Fibroblast of lung (primary cell): ENCODE measurements at regions not wholly inside any gene's neighbourhood (a gene's known extent, or its start where the extent isn't known, plus 50 kb on each side); places are given as distances from the start of the nearest gene placed in this dataset.

Experiments used
- DNase-seq, 2 donors: peaks; one replicate each; pipeline versions ENCODE4 v3.0.0 to v3.0.0-alpha.2; 2010; ENCODE audit warnings: low read depth in 2 of 2
- H2AFZ ChIP-seq: 2 replicates; pipeline ENCODE4 v1.5.1; 2012; ENCODE audit warnings: low read length, control low read depth, inconsistent platforms
- H3K27ac ChIP-seq: 2 replicates; pipeline ENCODE4 v1.5.1; 2011; ENCODE audit warnings: low read length, control low read depth; ENCODE audit not compliant: insufficient read depth
- H3K27me3 ChIP-seq: 2 replicates; pipeline ENCODE4 v1.5.1; 2011; ENCODE audit warnings: mild to moderate bottlenecking, low read length; ENCODE audit not compliant: control insufficient read depth, insufficient read depth
- H3K36me3 ChIP-seq: 2 replicates; pipeline ENCODE4 v1.5.1; 2011; ENCODE audit warnings: low read length; ENCODE audit not compliant: control insufficient read depth, insufficient read depth
- H3K4me1 ChIP-seq: 2 replicates; pipeline ENCODE4 v1.5.1; 2011; ENCODE audit warnings: low read length; ENCODE audit not compliant: control insufficient read depth, insufficient read depth; ENCODE audit errors: extremely low read depth
- H3K4me2 ChIP-seq: 2 replicates; pipeline ENCODE4 v1.5.1; 2011; ENCODE audit warnings: low read length, control low read depth; ENCODE audit not compliant: insufficient read depth; ENCODE audit errors: extremely low read depth
- H3K4me3 ChIP-seq, 4 experiments: fragments of 200-600 bp in 1 of 4; sonication (generic) in 1 of 4; replicated peaks in 1 of 4; 2 replicates each; pipeline ENCODE4 v1.5.1; 2011 to 2016; ENCODE audit warnings: low read length in 4 of 4, low read depth in 3 of 4, mild to moderate bottlenecking in 3 of 4, control low read depth in 2 of 4, inconsistent platforms in 1 of 4, mixed read lengths in 1 of 4; ENCODE audit not compliant: insufficient read depth in 1 of 4; ENCODE audit errors: control extremely low read depth in 1 of 4
- H3K79me2 ChIP-seq: 2 replicates; pipeline ENCODE4 v1.5.1; 2012; ENCODE audit warnings: mild to moderate bottlenecking, low read length, inconsistent platforms; ENCODE audit not compliant: control insufficient read depth, insufficient read depth
- H3K9ac ChIP-seq: 2 replicates; pipeline ENCODE4 v1.5.1; 2011; ENCODE audit warnings: mild to moderate bottlenecking, low read length, control low read depth; ENCODE audit not compliant: insufficient read depth
- H3K9me3 ChIP-seq: 2 replicates; pipeline ENCODE4 v1.5.1; 2012; ENCODE audit warnings: low read depth, low read length; ENCODE audit not compliant: control insufficient read depth, insufficient read depth
- H4K20me1 ChIP-seq: 2 replicates; pipeline ENCODE4 v1.5.1; 2011; ENCODE audit warnings: low read length; ENCODE audit not compliant: control insufficient read depth, insufficient read depth; ENCODE audit errors: extremely low read depth
- CTCF ChIP-seq, 2 donors: IDR thresholded peaks in 1 of 2; conservative IDR thresholded peaks in 1 of 2; 1 replicate in 1 of 2; 2 replicates in 1 of 2; pipeline ENCODE4 v1.5.1; 2011 to 2012; ENCODE audit warnings: low read length in 2 of 2, control low read depth in 1 of 2, inconsistent platforms in 1 of 2, low read depth in 1 of 2, mild to moderate bottlenecking in 1 of 2
- EZH2 ChIP-seq: IDR thresholded peaks from 2 replicates; pipeline ENCODE4 v1.5.1; 2012; ENCODE audit warnings: low read length, control low read depth, mild to moderate bottlenecking; ENCODE audit errors: missing control alignments

- Histone ChIP-seq H3K4me3 (no peak overlapping the region), H3K36me3 (no peaks in the 10 kb centered on the region), H2AFZ (no peak overlapping the region), H3K27me3 (no peaks in the 10 kb centered on the region), H3K79me2 (no peaks in the 10 kb centered on the region), H3K9me3 (no peaks in the 10 kb centered on the region), H3K4me2 (no peak overlapping the region), H3K9ac (no peak overlapping the region), H3K4me1 (no peaks in the 10 kb centered on the region), H3K27ac (no peak overlapping the region), H4K20me1 (no peaks in the 10 kb centered on the region)
- TF ChIP-seq EZH2 = no peak
- no peak for TF ChIP-seq CTCF (conservative IDR thresholded peaks at IDR 0.05 in 1 of 2, IDR thresholded peaks at IDR 0.05 in 1 of 2; ENCODE audit: low read depth in 1 of 2, low read length in 2 of 2)
- no peak for DNase-seq
Observed at GRCh38 chr9:28770226-28770625, 1196.9 kb upstream of the C9orf72 start.

- no peak overlapping the region for H3K27ac ChIP-seq
- H3K27me3 ChIP-seq = no peaks in the 10 kb centered on the region
- H3K9me3 ChIP-seq = no peaks in the 10 kb centered on the region
- H3K4me2 ChIP-seq = no peak overlapping the region
- H3K4me1 ChIP-seq = no peaks in the 10 kb centered on the region
- H3K4me3 ChIP-seq = no peak overlapping the region
- H3K9ac ChIP-seq = no peak overlapping the region
- H3K79me2 ChIP-seq = no peaks in the 10 kb centered on the region
- no peak for TF ChIP-seq CTCF (conservative IDR thresholded peaks at IDR 0.05 in 1 of 2, IDR thresholded peaks at IDR 0.05 in 1 of 2; ENCODE audit: low read depth in 1 of 2, low read length in 2 of 2)
- TF ChIP-seq EZH2 = no peak
- H4K20me1 ChIP-seq = no peaks in the 10 kb centered on the region
- no peak for DNase-seq
- no peak overlapping the region for H2AFZ ChIP-seq
- H3K36me3 ChIP-seq = no peaks in the 10 kb centered on the region
Observed at GRCh38 chr9:28770827-28771226, 1197.5 kb upstream of the C9orf72 start.

- Histone ChIP-seq H4K20me1 (no peaks in the 10 kb centered on the region), H3K36me3 (no peaks in the 10 kb centered on the region), H3K27me3 (no peaks in the 10 kb centered on the region), H3K9ac (no peak overlapping the region), H3K79me2 (no peaks in the 10 kb centered on the region), H3K4me3 (no peak overlapping the region), H2AFZ (no peak overlapping the region), H3K4me1 (no peaks in the 10 kb centered on the region), H3K4me2 (no peak overlapping the region), H3K9me3 (no peaks in the 10 kb centered on the region), H3K27ac (no peak overlapping the region)
- DNase-seq = peak; percentile 6 to 31
- TF ChIP-seq EZH2 (no peak), CTCF (conservative IDR thresholded peaks at IDR 0.05 in 1 of 2, IDR thresholded peaks at IDR 0.05 in 1 of 2; ENCODE audit: low read depth in 1 of 2, low read length in 2 of 2) (peak in 1 of 2 donors; percentile 50)
Observed at GRCh38 chr9:28774433-28775235, 1201.4 kb upstream of the C9orf72 start.
